ENCODE measurements at regions not wholly inside any gene's neighbourhood (a gene's known extent, or its start where the extent isn't known, plus 50 kb on each side); places are given as distances from the start of the nearest gene placed in this dataset.
"Not testable (repeated sequence)": the region's sequence is repeated elsewhere in the genome, so short reads cannot be mapped to it uniquely, and the experiment has no call there.

DNA sequence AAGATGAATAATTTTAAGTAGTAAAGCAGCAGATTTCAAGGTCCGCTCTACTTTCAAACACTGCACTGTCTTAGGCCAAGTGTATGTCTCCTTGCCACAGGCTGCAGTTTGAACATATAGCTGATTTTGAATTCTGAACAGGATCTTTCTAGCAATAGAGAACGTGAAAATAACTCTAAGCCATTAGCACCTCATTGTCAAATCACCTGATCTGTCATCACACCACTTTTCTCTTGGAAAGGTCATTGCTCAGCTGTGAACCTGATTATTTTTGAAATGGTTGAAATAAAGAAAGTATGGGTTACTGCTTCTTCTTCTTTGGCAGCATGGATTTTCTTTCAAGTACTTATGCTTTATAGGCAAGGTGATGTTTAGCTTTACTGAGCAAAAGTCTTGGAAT, 357.0 kb upstream of the RORB start:
- no peaks in the 10 kb centered on the region for H3K27me3 ChIP-seq (ENCODE audit: insufficient read depth, insufficient read length)
- H3K4me3 ChIP-seq (ENCODE audit: insufficient read length, low read depth): no peak overlapping the region
- TF ChIP-seq SUZ12 (IDR thresholded peaks at IDR 0.05; ENCODE audit: extremely low read depth, insufficient read depth, insufficient read length): no peak
- TF ChIP-seq YY1 (IDR thresholded peaks at IDR 0.05; ENCODE audit: insufficient read depth, insufficient read length): no peak
- TF ChIP-seq ZNF274 (IDR thresholded peaks at IDR 0.05; ENCODE audit: low read depth, low read length): no peak
- no peaks in the 10 kb centered on the region for H3K36me3 ChIP-seq (ENCODE audit: insufficient read depth, insufficient read length, low read length)
- H3K4me1 ChIP-seq (ENCODE audit: insufficient read depth, insufficient read length): no peaks in the 10 kb centered on the region
- no peak overlapping the region for H3K9ac ChIP-seq (ENCODE audit: insufficient read length, low read depth)
- DNase-seq (ENCODE audit: low read depth, low spot score): no peak
- no peaks in the 10 kb centered on the region for H3K9me3 ChIP-seq (ENCODE audit: insufficient read depth, low read length)

- no peaks in the 10 kb centered on the region for H3K27me3 ChIP-seq (ENCODE audit: insufficient read depth, insufficient read length)
- TF ChIP-seq SUZ12 (IDR thresholded peaks at IDR 0.05; ENCODE audit: extremely low read depth, insufficient read depth, insufficient read length) (no peak), ZNF274 (IDR thresholded peaks at IDR 0.05; ENCODE audit: low read depth, low read length) (no peak)
- no peak for DNase-seq (ENCODE audit: low read depth, low spot score)
- H3K9ac ChIP-seq (ENCODE audit: insufficient read length, low read depth): no peak overlapping the region
- H3K9me3 ChIP-seq (ENCODE audit: insufficient read depth, low read length): no peaks in the 10 kb centered on the region
- no peaks in the 10 kb centered on the region for H3K4me1 ChIP-seq (ENCODE audit: insufficient read depth, insufficient read length)
- H3K36me3 ChIP-seq (ENCODE audit: insufficient read depth, insufficient read length, low read length): no peaks in the 10 kb centered on the region
- no peak overlapping the region for H3K4me3 ChIP-seq (ENCODE audit: insufficient read length, low read depth)
Observed at GRCh38 chr9:74147906-74148305, 349.2 kb upstream of the RORB start.

DNA sequence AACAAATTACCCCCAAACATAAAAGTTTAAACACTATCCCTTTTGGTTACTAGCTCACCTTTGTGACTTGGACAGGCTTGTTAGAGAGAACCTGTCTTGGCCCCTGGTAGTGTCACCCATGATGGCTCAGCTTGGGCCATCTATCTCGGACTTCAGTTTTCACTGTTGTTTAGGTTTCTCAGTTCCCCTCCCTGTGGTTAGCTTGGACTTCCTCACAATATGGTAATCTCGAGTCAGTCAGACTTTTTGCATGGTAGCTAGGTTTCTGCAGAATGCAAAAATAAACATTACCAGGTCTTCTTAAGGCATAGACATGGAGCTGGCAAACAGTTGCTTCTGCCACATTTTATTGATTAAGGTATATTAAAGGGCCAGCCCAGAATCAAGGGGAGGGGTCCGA, 324.3 kb upstream of the RORB start:
- DNase-seq (ENCODE audit: low read depth, low spot score): no peak
- no peak overlapping the region for H3K4me3 ChIP-seq (ENCODE audit: insufficient read length, low read depth)
- H3K9ac ChIP-seq (ENCODE audit: insufficient read length, low read depth): no peak overlapping the region
- H3K27me3 ChIP-seq (ENCODE audit: insufficient read depth, insufficient read length): no peaks in the 10 kb centered on the region
- TF ChIP-seq SUZ12 (IDR thresholded peaks at IDR 0.05; ENCODE audit: extremely low read depth, insufficient read depth, insufficient read length) (no peak), YY1 (IDR thresholded peaks at IDR 0.05; ENCODE audit: insufficient read depth, insufficient read length) (no peak), ZNF274 (IDR thresholded peaks at IDR 0.05; ENCODE audit: low read depth, low read length) (no peak)
- no peaks in the 10 kb centered on the region for H3K4me1 ChIP-seq (ENCODE audit: insufficient read depth, insufficient read length)
- no peaks in the 10 kb centered on the region for H3K36me3 ChIP-seq (ENCODE audit: insufficient read depth, insufficient read length, low read length)
- no peaks in the 10 kb centered on the region for H3K9me3 ChIP-seq (ENCODE audit: insufficient read depth, low read length)

- Histone ChIP-seq H3K36me3 (ENCODE audit: insufficient read depth, insufficient read length, low read length) (no peaks in the 10 kb centered on the region), H3K27me3 (ENCODE audit: insufficient read depth, insufficient read length) (no peaks in the 10 kb centered on the region), H3K9me3 (ENCODE audit: insufficient read depth, low read length) (no peaks in the 10 kb centered on the region), H3K9ac (ENCODE audit: insufficient read length, low read depth) (no peak overlapping the region), H3K4me1 (ENCODE audit: insufficient read depth, insufficient read length) (no peaks in the 10 kb centered on the region), H3K4me3 (ENCODE audit: insufficient read length, low read depth) (no peak overlapping the region)
- TF ChIP-seq YY1 (IDR thresholded peaks at IDR 0.05; ENCODE audit: insufficient read depth, insufficient read length) (no peak), SUZ12 (IDR thresholded peaks at IDR 0.05; ENCODE audit: extremely low read depth, insufficient read depth, insufficient read length) (no peak), ZNF274 (IDR thresholded peaks at IDR 0.05; ENCODE audit: low read depth, low read length) (no peak)
- DNase-seq (ENCODE audit: low read depth, low spot score): no peak
Observed at GRCh38 chr9:74173284-74173683, 323.9 kb upstream of the RORB start.

DNA sequence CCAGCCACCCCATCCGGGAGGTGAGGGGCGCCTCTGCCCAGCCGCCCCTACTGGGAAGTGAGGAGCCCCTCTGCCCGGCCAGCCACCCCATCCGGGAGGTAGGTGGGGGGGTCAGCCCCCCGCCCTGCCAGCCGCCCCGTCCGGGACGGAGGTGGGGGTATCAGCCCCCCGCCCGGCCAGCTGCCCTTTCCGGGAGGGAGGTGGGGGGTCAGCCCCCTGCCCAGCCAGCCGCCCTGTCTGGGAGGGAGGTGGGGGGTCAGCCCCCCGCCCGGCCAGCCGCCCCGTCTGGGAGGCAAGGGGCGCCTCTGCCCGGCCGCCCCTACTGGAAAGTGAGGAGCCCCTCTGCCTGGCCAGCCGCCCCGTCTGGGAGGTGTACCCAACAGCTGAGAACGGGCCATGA, 299.4 kb upstream of the RORB start:
- not testable (repeated sequence) for H3K27me3 ChIP-seq (ENCODE audit: insufficient read depth, insufficient read length); H3K4me3 ChIP-seq (ENCODE audit: insufficient read length, low read depth); H3K9me3 ChIP-seq (ENCODE audit: insufficient read depth, low read length); H3K36me3 ChIP-seq (ENCODE audit: insufficient read depth, insufficient read length, low read length); DNase-seq (ENCODE audit: low read depth, low spot score); H3K9ac ChIP-seq (ENCODE audit: insufficient read length, low read depth); H3K4me1 ChIP-seq (ENCODE audit: insufficient read depth, insufficient read length)

DNA sequence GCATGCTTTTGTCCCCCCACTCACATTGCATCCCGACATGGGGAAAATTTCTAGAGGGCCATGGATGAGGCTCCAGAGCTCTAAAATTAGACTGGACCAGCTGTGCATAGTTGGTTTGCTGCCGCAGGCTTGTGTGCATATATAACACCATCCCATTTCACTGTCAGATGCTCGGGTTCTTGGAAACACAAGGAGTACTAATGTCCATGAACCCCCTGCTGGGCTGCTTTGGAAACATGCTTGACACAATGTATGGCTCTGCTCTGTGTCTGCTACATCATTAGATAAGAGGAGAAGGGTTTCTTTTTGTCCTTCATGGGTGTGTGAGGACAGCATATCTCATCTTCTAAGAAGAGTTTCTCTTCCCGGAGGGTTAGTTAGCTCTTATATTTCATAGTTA, 292.1 kb upstream of the RORB start:
- TF ChIP-seq SUZ12 (IDR thresholded peaks at IDR 0.05; ENCODE audit: extremely low read depth, insufficient read depth, insufficient read length): no peak
- no peak for TF ChIP-seq YY1 (IDR thresholded peaks at IDR 0.05; ENCODE audit: insufficient read depth, insufficient read length)
- no peak for TF ChIP-seq ZNF274 (IDR thresholded peaks at IDR 0.05; ENCODE audit: low read depth, low read length)
- no peaks in the 10 kb centered on the region for H3K27me3 ChIP-seq (ENCODE audit: insufficient read depth, insufficient read length)
- no peak overlapping the region for H3K9ac ChIP-seq (ENCODE audit: insufficient read length, low read depth)
- H3K4me1 ChIP-seq (ENCODE audit: insufficient read depth, insufficient read length): no peaks in the 10 kb centered on the region
- DNase-seq (ENCODE audit: low read depth, low spot score): no peak
- H3K36me3 ChIP-seq (ENCODE audit: insufficient read depth, insufficient read length, low read length): no peaks in the 10 kb centered on the region
- H3K9me3 ChIP-seq (ENCODE audit: insufficient read depth, low read length): no peaks in the 10 kb centered on the region
- H3K4me3 ChIP-seq (ENCODE audit: insufficient read length, low read depth): no peak overlapping the region

DNA sequence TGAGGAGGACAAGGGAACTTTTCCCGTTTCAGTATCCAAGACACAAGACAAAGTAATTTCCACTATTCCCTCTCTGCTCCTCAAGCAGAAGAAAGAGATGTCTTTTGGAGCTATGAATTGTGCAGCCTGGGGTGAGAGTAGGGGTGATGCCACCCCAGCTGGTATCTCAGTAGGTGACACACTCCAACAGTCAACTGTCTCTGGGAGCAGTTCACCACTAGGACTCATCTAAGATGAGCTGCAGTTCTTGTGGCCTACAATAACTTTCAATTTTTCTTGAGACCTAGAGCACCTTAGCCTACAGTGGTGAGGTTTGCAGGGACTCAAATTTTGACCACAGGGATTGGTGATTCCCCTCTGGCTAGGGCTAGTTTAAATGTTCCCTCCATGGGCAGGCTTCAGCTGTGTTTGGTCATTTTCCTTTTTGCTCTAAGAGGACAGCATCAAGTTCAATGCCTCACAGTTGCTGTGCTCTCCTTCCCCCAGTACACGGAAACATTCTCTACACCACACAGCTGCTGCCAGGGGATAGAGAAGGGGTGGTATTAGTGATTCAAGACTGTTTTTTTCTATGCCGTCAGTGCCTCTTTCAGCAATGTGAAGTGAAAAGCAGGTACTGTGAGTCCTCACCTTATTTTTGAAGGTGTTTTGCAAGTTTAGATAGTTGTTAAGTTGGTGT, 278.6 kb upstream of the RORB start:
- no peak overlapping the region for H3K9ac ChIP-seq (ENCODE audit: insufficient read length, low read depth)

GRCh38 chr9:74220327-74220726, 276.8 kb upstream of the RORB start:
- no peak overlapping the region for H3K9ac ChIP-seq (ENCODE audit: insufficient read length, low read depth)
- no peaks in the 10 kb centered on the region for H3K4me1 ChIP-seq (ENCODE audit: insufficient read depth, insufficient read length)
- peak; percentile 43 for DNase-seq (ENCODE audit: low read depth, low spot score)
- H3K9me3 ChIP-seq (ENCODE audit: insufficient read depth, low read length): no peaks in the 10 kb centered on the region
- TF ChIP-seq SUZ12 (IDR thresholded peaks at IDR 0.05; ENCODE audit: extremely low read depth, insufficient read depth, insufficient read length) (no peak), ZNF274 (IDR thresholded peaks at IDR 0.05; ENCODE audit: low read depth, low read length) (no peak), YY1 (IDR thresholded peaks at IDR 0.05; ENCODE audit: insufficient read depth, insufficient read length) (no peak)
- no peaks in the 10 kb centered on the region for H3K36me3 ChIP-seq (ENCODE audit: insufficient read depth, insufficient read length, low read length)
- H3K27me3 ChIP-seq (ENCODE audit: insufficient read depth, insufficient read length): no peaks in the 10 kb centered on the region
- no peak overlapping the region for H3K4me3 ChIP-seq (ENCODE audit: insufficient read length, low read depth)

More for the DNA sequence above, 278.6 kb upstream of the RORB start:
- no peaks in the 10 kb centered on the region for H3K36me3 ChIP-seq (ENCODE audit: insufficient read depth, insufficient read length, low read length)
- no peak for DNase-seq (ENCODE audit: low read depth, low spot score)
- no peaks in the 10 kb centered on the region for H3K9me3 ChIP-seq (ENCODE audit: insufficient read depth, low read length)
- no peak overlapping the region for H3K4me3 ChIP-seq (ENCODE audit: insufficient read length, low read depth)
- TF ChIP-seq YY1 (IDR thresholded peaks at IDR 0.05; ENCODE audit: insufficient read depth, insufficient read length) (no peak), SUZ12 (IDR thresholded peaks at IDR 0.05; ENCODE audit: extremely low read depth, insufficient read depth, insufficient read length) (no peak), ZNF274 (IDR thresholded peaks at IDR 0.05; ENCODE audit: low read depth, low read length) (no peak)
- H3K27me3 ChIP-seq (ENCODE audit: insufficient read depth, insufficient read length): no peaks in the 10 kb centered on the region
- H3K4me1 ChIP-seq (ENCODE audit: insufficient read depth, insufficient read length): no peaks in the 10 kb centered on the region
